C4-2B (cell line): ENCODE measurements at regions not wholly inside any gene's neighbourhood (a gene's known extent, or its start where the extent isn't known, plus 50 kb on each side); places are given as distances from the start of the nearest gene placed in this dataset.

Experiments used
- ZFX ChIP-seq: fragments of 450-650 bp; IDR thresholded peaks from 2 replicates; pipeline ENCODE4 v1.6.1; 2017
- TF ChIP-seq, protein P1 (sequence below): fragments of 450-650 bp; conservative IDR thresholded peaks from 2 replicates; pipeline ENCODE4 v1.5.1; 2017; ENCODE audit warnings: mild to moderate bottlenecking

DNA sequence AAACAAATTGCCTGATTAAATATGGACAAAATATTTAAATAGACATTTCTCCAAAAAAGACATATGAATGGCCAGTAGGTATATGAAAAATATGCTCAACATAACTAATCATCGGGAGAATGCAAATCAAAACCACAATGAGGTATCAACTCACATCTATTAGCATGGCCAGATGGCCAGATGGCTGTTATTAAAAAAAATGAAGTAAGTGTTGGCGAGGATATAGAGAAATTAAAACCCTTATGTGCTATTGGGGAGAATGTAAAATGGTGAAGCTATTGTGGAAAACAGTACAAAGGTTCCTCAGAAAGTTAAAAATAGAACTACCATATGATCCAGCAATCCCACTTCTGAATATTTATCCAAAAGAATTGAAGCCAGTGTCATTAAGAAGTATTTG lies 272.3 kb upstream of the ZNF804A start:
- TF ChIP-seq, protein P1, sequence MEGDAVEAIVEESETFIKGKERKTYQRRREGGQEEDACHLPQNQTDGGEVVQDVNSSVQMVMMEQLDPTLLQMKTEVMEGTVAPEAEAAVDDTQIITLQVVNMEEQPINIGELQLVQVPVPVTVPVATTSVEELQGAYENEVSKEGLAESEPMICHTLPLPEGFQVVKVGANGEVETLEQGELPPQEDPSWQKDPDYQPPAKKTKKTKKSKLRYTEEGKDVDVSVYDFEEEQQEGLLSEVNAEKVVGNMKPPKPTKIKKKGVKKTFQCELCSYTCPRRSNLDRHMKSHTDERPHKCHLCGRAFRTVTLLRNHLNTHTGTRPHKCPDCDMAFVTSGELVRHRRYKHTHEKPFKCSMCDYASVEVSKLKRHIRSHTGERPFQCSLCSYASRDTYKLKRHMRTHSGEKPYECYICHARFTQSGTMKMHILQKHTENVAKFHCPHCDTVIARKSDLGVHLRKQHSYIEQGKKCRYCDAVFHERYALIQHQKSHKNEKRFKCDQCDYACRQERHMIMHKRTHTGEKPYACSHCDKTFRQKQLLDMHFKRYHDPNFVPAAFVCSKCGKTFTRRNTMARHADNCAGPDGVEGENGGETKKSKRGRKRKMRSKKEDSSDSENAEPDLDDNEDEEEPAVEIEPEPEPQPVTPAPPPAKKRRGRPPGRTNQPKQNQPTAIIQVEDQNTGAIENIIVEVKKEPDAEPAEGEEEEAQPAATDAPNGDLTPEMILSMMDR, result no peak
- TF ChIP-seq ZFX, result no peak
